CD4-positive, alpha-beta T cell (primary cell): ENCODE measurements at regions not wholly inside any gene's neighbourhood (a gene's known extent, or its start where the extent isn't known, plus 50 kb on each side); places are given as distances from the start of the nearest gene placed in this dataset.

Experiments used
- ATAC-seq: fragments of 200-7000 bp; cut with Tn5 transposase; one replicate; pipeline ENCODE4 v1.10.0; 2022; ENCODE audit warnings: mild to moderate bottlenecking; ENCODE audit not compliant: poor library complexity
- CTCF ChIA-PET: fragments of 350-600 bp; sonication (Branson Sonifier 250); formaldehyde crosslinking; loops from one replicate; lab custom pipeline; 2021; ENCODE audit warnings: antibody characterized with exemption, inconsistent platforms; lab: Charles Lee
- POLR2A ChIA-PET: fragments of 350-600 bp; sonication (Branson Sonifier 250); formaldehyde crosslinking; loops from one replicate; lab custom pipeline; 2021; ENCODE audit warnings: antibody characterized with exemption, inconsistent platforms; lab: Charles Lee
- DNase-seq, 14 experiments: peaks; one replicate each; pipeline ENCODE4 v3.0.0-alpha.2; 2013 to 2020; ENCODE audit warnings: mixed read lengths in 2 of 14
- H3K27ac ChIP-seq, 2 donors: one replicate each; pipeline versions ENCODE4 v1.5.1 to v1.7.0; 2013; ENCODE audit warnings: low read length in 2 of 2, low read depth in 1 of 2, mild to moderate bottlenecking in 1 of 2
- H3K27me3 ChIP-seq, 2 experiments: 1 replicate in 1 of 2; 2 replicates in 1 of 2; pipeline versions ENCODE4 v1.6.1 to v1.7.0; 2013; ENCODE audit warnings: low read length in 2 of 2, control low read depth in 1 of 2, mild to moderate bottlenecking in 1 of 2, moderate library complexity in 1 of 2; ENCODE audit not compliant: insufficient read depth in 2 of 2, control insufficient read depth in 1 of 2
- H3K36me3 ChIP-seq: one replicate; pipeline ENCODE4 v1.6.1; 2013; ENCODE audit warnings: low read length, control low read depth; ENCODE audit not compliant: insufficient read depth
- H3K4me1 ChIP-seq: one replicate; pipeline ENCODE4 v1.6.1; 2013; ENCODE audit warnings: low read length, control low read depth; ENCODE audit not compliant: insufficient read depth
- H3K4me3 ChIP-seq: one replicate; pipeline ENCODE4 v1.5.1; 2013; ENCODE audit warnings: mild to moderate bottlenecking, low read length, moderate library complexity
- H3K9me3 ChIP-seq, 2 experiments: 1 replicate in 1 of 2; 2 replicates in 1 of 2; pipeline versions ENCODE4 v1.6.1 to v1.7.0; 2013; ENCODE audit warnings: low read length in 2 of 2, mild to moderate bottlenecking in 2 of 2, control low read depth in 1 of 2, moderate library complexity in 1 of 2; ENCODE audit not compliant: control insufficient read depth in 1 of 2, insufficient read depth in 1 of 2
- H3K27ac Mint-ChIP-seq: one replicate; pipeline ENCODE4 v1.8.0; 2020; ENCODE audit warnings: mixed read lengths
- H3K27me3 Mint-ChIP-seq: one replicate; pipeline ENCODE4 v1.8.0; 2021; ENCODE audit warnings: mixed read lengths
- H3K36me3 Mint-ChIP-seq: one replicate; pipeline ENCODE4 v1.8.0; 2021; ENCODE audit warnings: low read depth, mixed read lengths
- H3K4me1 Mint-ChIP-seq: one replicate; pipeline ENCODE4 v1.8.0; 2021; ENCODE audit warnings: low read depth, mixed read lengths
- H3K4me3 Mint-ChIP-seq: one replicate; pipeline ENCODE4 v1.8.0; 2020; ENCODE audit warnings: mild to moderate bottlenecking, mixed read lengths
- H3K9me3 Mint-ChIP-seq: one replicate; pipeline ENCODE4 v1.8.0; 2020; ENCODE audit warnings: mixed read lengths
- intact Hi-C, 2 experiments: fragments of 100-400 bp; cut with DNase I in 1 of 2; cut with micrococcal nuclease in 1 of 2; formaldehyde crosslinking; loops; one replicate each; pipeline versions ENCODE4 v1.15.1 to v1.9.0; 2023 to 2025; cut with DNase I, micrococcal nuclease
- TF ChIP-seq, protein P1 (sequence below): fragments of 200-600 bp; IDR thresholded peaks from one replicate; pipeline ENCODE4 v1.8.0; 2022; ENCODE audit warnings: antibody characterized with exemption, mild to moderate bottlenecking

GRCh38 chr7:18128846-18129245 is 101.2 kb upstream of the PRPS1L1 start:
- no peak overlapping the region for H3K4me3 Mint-ChIP-seq
- ATAC-seq, result no peak
- TF ChIP-seq, protein P1, sequence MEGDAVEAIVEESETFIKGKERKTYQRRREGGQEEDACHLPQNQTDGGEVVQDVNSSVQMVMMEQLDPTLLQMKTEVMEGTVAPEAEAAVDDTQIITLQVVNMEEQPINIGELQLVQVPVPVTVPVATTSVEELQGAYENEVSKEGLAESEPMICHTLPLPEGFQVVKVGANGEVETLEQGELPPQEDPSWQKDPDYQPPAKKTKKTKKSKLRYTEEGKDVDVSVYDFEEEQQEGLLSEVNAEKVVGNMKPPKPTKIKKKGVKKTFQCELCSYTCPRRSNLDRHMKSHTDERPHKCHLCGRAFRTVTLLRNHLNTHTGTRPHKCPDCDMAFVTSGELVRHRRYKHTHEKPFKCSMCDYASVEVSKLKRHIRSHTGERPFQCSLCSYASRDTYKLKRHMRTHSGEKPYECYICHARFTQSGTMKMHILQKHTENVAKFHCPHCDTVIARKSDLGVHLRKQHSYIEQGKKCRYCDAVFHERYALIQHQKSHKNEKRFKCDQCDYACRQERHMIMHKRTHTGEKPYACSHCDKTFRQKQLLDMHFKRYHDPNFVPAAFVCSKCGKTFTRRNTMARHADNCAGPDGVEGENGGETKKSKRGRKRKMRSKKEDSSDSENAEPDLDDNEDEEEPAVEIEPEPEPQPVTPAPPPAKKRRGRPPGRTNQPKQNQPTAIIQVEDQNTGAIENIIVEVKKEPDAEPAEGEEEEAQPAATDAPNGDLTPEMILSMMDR, result no peak
- no peaks in the 10 kb centered on the region for H3K4me1 Mint-ChIP-seq
- Histone ChIP-seq H3K9me3 (no peaks in the 10 kb centered on the region), H3K4me3 (no peak overlapping the region), H3K4me1 (no peaks in the 10 kb centered on the region), H3K27me3 (no peaks in the 10 kb centered on the region), H3K36me3 (no peaks in the 10 kb centered on the region), H3K27ac (no peak overlapping the region)
- H3K9me3 Mint-ChIP-seq, result no peaks in the 10 kb centered on the region
- CTCF ChIA-PET, result no interaction called here
- H3K27ac Mint-ChIP-seq, result no peak overlapping the region
- POLR2A ChIA-PET, result no interaction called here
- no peak for DNase-seq
- H3K36me3 Mint-ChIP-seq, result no peaks in the 10 kb centered on the region
- no peaks in the 10 kb centered on the region for H3K27me3 Mint-ChIP-seq
- intact Hi-C loops, result no loop called here

GRCh38 chr7:18132811-18133210 is 105.2 kb upstream of the PRPS1L1 start:
- ATAC-seq (no peak), DNase-seq (no peak)
- TF ChIP-seq, protein P1, result no peak
- intact Hi-C loops, result no loop called here
- CTCF ChIA-PET, result no interaction called here
- H3K4me1 ChIP-seq, result no peaks in the 10 kb centered on the region
- H3K4me3 ChIP-seq, result no peak overlapping the region
- H3K36me3 ChIP-seq, result no peaks in the 10 kb centered on the region
- H3K27ac Mint-ChIP-seq, result no peak overlapping the region
- no peaks in the 10 kb centered on the region for H3K27me3 ChIP-seq
- H3K4me3 Mint-ChIP-seq, result no peak overlapping the region
- POLR2A ChIA-PET, result no interaction called here
- H3K27me3 Mint-ChIP-seq, result no peaks in the 10 kb centered on the region
- no peaks in the 10 kb centered on the region for H3K9me3 Mint-ChIP-seq
- no peak overlapping the region for H3K27ac ChIP-seq
- no peaks in the 10 kb centered on the region for H3K36me3 Mint-ChIP-seq
- H3K9me3 ChIP-seq, result no peaks in the 10 kb centered on the region
- H3K4me1 Mint-ChIP-seq, result no peaks in the 10 kb centered on the region

- POLR2A ChIA-PET, result no interaction called here
- H3K9me3 Mint-ChIP-seq, result no peaks in the 10 kb centered on the region
- intact Hi-C loops, result no loop called here
- no peaks in the 10 kb centered on the region for H3K27me3 Mint-ChIP-seq
- H3K4me3 ChIP-seq, result no peak overlapping the region
- H3K9me3 ChIP-seq, result no peaks in the 10 kb centered on the region
- no peaks in the 10 kb centered on the region for H3K27me3 ChIP-seq
- H3K27ac ChIP-seq, result no peak overlapping the region
- TF ChIP-seq, protein P1, result no peak
- no peaks in the 10 kb centered on the region for H3K4me1 Mint-ChIP-seq
- H3K27ac Mint-ChIP-seq, result no peak overlapping the region
- no peak overlapping the region for H3K4me3 Mint-ChIP-seq
- H3K4me1 ChIP-seq, result no peaks in the 10 kb centered on the region
- no peaks in the 10 kb centered on the region for H3K36me3 Mint-ChIP-seq
- no peaks in the 10 kb centered on the region for H3K36me3 ChIP-seq
- CTCF ChIA-PET, result no interaction called here
- ATAC-seq (no peak), DNase-seq (no peak)
Observed at GRCh38 chr7:18133921-18134320, 106.3 kb upstream of the PRPS1L1 start.
